ENCODE measurements at regions not wholly inside any gene's neighbourhood (a gene's known extent, or its start where the extent isn't known, plus 50 kb on each side); places are given as distances from the start of the nearest gene placed in this dataset.

DNA sequence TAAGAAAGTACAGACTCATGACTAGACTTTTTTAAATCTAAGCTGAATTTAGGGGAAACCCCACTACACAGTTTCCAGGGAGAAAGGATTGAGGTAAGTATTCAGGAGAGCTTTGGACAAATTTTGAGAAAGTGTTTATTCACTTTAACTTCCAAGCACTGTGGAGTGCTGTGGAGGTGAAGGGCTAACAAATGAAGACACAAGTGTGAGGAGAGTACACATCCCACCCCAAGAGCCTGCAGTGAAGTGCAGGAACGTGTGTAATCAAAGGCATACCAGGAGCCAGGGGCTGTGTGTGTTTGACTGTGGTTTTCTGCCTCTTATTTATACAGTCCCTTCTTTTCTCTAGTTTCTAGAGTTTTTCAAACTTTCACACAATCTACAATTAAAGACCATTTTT lies 118.3 kb downstream of the CMPK2 start:
- TF ChIP-seq, protein P1, sequence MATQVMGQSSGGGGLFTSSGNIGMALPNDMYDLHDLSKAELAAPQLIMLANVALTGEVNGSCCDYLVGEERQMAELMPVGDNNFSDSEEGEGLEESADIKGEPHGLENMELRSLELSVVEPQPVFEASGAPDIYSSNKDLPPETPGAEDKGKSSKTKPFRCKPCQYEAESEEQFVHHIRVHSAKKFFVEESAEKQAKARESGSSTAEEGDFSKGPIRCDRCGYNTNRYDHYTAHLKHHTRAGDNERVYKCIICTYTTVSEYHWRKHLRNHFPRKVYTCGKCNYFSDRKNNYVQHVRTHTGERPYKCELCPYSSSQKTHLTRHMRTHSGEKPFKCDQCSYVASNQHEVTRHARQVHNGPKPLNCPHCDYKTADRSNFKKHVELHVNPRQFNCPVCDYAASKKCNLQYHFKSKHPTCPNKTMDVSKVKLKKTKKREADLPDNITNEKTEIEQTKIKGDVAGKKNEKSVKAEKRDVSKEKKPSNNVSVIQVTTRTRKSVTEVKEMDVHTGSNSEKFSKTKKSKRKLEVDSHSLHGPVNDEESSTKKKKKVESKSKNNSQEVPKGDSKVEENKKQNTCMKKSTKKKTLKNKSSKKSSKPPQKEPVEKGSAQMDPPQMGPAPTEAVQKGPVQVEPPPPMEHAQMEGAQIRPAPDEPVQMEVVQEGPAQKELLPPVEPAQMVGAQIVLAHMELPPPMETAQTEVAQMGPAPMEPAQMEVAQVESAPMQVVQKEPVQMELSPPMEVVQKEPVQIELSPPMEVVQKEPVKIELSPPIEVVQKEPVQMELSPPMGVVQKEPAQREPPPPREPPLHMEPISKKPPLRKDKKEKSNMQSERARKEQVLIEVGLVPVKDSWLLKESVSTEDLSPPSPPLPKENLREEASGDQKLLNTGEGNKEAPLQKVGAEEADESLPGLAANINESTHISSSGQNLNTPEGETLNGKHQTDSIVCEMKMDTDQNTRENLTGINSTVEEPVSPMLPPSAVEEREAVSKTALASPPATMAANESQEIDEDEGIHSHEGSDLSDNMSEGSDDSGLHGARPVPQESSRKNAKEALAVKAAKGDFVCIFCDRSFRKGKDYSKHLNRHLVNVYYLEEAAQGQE (IDR thresholded peaks at IDR 0.05; ENCODE audit: borderline replicate concordance in 1 of 2, low read depth in 1 of 2, low read length in 2 of 2): no peak
- TF ChIP-seq ZNF354B (CRISPR knock-in tag; IDR thresholded peaks at IDR 0.05) (no peak), MEF2D (CRISPR knock-in tag; IDR thresholded peaks at IDR 0.05) (no peak), SP140L (CRISPR knock-in tag; IDR thresholded peaks at IDR 0.05; ENCODE audit: borderline replicate concordance) (no peak), ERF (CRISPR knock-in tag; IDR thresholded peaks at IDR 0.05) (no peak)

Measured in HepG2 (cell line).